ENCODE measurements at regions not wholly inside any gene's neighbourhood (a gene's known extent, or its start where the extent isn't known, plus 50 kb on each side); places are given as distances from the start of the nearest gene placed in this dataset.

- H2BK5ac ChIP-seq (ENCODE audit: low read length) = no peak overlapping the region
- H3K79me2 ChIP-seq (ENCODE audit: control insufficient read depth, insufficient read depth, low read length) = no peaks in the 10 kb centered on the region
- H3K18ac ChIP-seq (ENCODE audit: low read length) = no peak overlapping the region
- no peak overlapping the region for H3K4ac ChIP-seq (ENCODE audit: low read depth, low read length)
- DNase-seq = peak; percentile 94
- no peak overlapping the region for H3K9ac ChIP-seq (ENCODE audit: low read length)
- no peaks in the 10 kb centered on the region for H3K36me3 ChIP-seq (ENCODE audit: control insufficient read depth, insufficient read depth, low read length)
- H2BK15ac ChIP-seq (replicated peaks; ENCODE audit: low read depth) = no peak overlapping the region
- H3K79me1 ChIP-seq (ENCODE audit: low read length) = no peaks in the 10 kb centered on the region
- H3K4me2 ChIP-seq (ENCODE audit: low read length) = no peak overlapping the region
- H3K27me3 ChIP-seq (ENCODE audit: insufficient read depth, low read length, poor library complexity) = no peaks in the 10 kb centered on the region
- no peak overlapping the region for H4K8ac ChIP-seq (ENCODE audit: low read depth, low read length)
- H3K56ac ChIP-seq (ENCODE audit: low read length) = no peak overlapping the region
- no peak overlapping the region for H2AK5ac ChIP-seq (ENCODE audit: low read length)
- WGBS (ENCODE audit: extremely low coverage, insufficient coverage, low lambda C conversion rate) = no CpG with 5 or more reads among the region's 4 CpGs
- H3K23ac ChIP-seq (ENCODE audit: low read length) = no peak overlapping the region
- H3K4me1 ChIP-seq (ENCODE audit: control insufficient read depth, low read depth, low read length) = no peaks in the 10 kb centered on the region
- H2BK120ac ChIP-seq (ENCODE audit: low read depth, low read length) = no peak overlapping the region
- no peak overlapping the region for H3K27ac ChIP-seq (ENCODE audit: low read depth, low read length)
- H4K5ac ChIP-seq (ENCODE audit: low read length) = no peak overlapping the region
- H3K4me3 ChIP-seq (ENCODE audit: low read length) = no peak overlapping the region
These were observed 113.5 kb upstream of the RPL38 start for GRCh38 chr17:74089869-74090464.

GRCh38 chr17:74094651-74095050 lies 108.8 kb upstream of the RPL38 start:
- Histone ChIP-seq H2BK15ac (replicated peaks; ENCODE audit: low read depth) (no peak overlapping the region), H3K27ac (ENCODE audit: low read depth, low read length) (no peak overlapping the region), H3K36me3 (ENCODE audit: control insufficient read depth, insufficient read depth, low read length) (no peaks in the 10 kb centered on the region), H3K9ac (ENCODE audit: low read length) (no peak overlapping the region), H4K5ac (ENCODE audit: low read length) (no peak overlapping the region), H3K4me2 (ENCODE audit: low read length) (no peak overlapping the region), H3K4ac (ENCODE audit: low read depth, low read length) (no peak overlapping the region), H3K23ac (ENCODE audit: low read length) (no peak overlapping the region), H3K4me1 (ENCODE audit: control insufficient read depth, low read depth, low read length) (no peaks in the 10 kb centered on the region), H2BK5ac (ENCODE audit: low read length) (no peak overlapping the region), H3K4me3 (ENCODE audit: low read length) (no peak overlapping the region), H3K56ac (ENCODE audit: low read length) (no peak overlapping the region), H2AK5ac (ENCODE audit: low read length) (no peak overlapping the region), H2BK120ac (ENCODE audit: low read depth, low read length) (no peak overlapping the region), H4K8ac (ENCODE audit: low read depth, low read length) (no peak overlapping the region), H3K27me3 (ENCODE audit: insufficient read depth, low read length, poor library complexity) (no peaks in the 10 kb centered on the region), H3K79me1 (ENCODE audit: low read length) (no peaks in the 10 kb centered on the region), H3K79me2 (ENCODE audit: control insufficient read depth, insufficient read depth, low read length) (no peaks in the 10 kb centered on the region), H3K18ac (ENCODE audit: low read length) (no peak overlapping the region)
- DNase-seq = no peak

- no peak overlapping the region for H3K4me3 ChIP-seq (ENCODE audit: low read length)
- H2BK120ac ChIP-seq (ENCODE audit: low read depth, low read length) = no peak overlapping the region
- no peak overlapping the region for H3K4me2 ChIP-seq (ENCODE audit: low read length)
- no peaks in the 10 kb centered on the region for H3K27me3 ChIP-seq (ENCODE audit: insufficient read depth, low read length, poor library complexity)
- H3K27ac ChIP-seq (ENCODE audit: low read depth, low read length) = no peak overlapping the region
- no peaks in the 10 kb centered on the region for H3K79me1 ChIP-seq (ENCODE audit: low read length)
- no peak overlapping the region for H2BK15ac ChIP-seq (replicated peaks; ENCODE audit: low read depth)
- no peaks in the 10 kb centered on the region for H3K36me3 ChIP-seq (ENCODE audit: control insufficient read depth, insufficient read depth, low read length)
- no peak overlapping the region for H4K5ac ChIP-seq (ENCODE audit: low read length)
- no peak overlapping the region for H4K8ac ChIP-seq (ENCODE audit: low read depth, low read length)
- no peaks in the 10 kb centered on the region for H3K79me2 ChIP-seq (ENCODE audit: control insufficient read depth, insufficient read depth, low read length)
- no peak for DNase-seq
- H2AK5ac ChIP-seq (ENCODE audit: low read length) = no peak overlapping the region
- H2BK5ac ChIP-seq (ENCODE audit: low read length) = no peak overlapping the region
- H3K56ac ChIP-seq (ENCODE audit: low read length) = no peak overlapping the region
- H3K4ac ChIP-seq (ENCODE audit: low read depth, low read length) = no peak overlapping the region
- H3K4me1 ChIP-seq (ENCODE audit: control insufficient read depth, low read depth, low read length) = no peaks in the 10 kb centered on the region
- WGBS (ENCODE audit: extremely low coverage, insufficient coverage, low lambda C conversion rate) = no CpG with 5 or more reads among the region's 5 CpGs
- H3K23ac ChIP-seq (ENCODE audit: low read length) = no peak overlapping the region
- H3K9ac ChIP-seq (ENCODE audit: low read length) = no peak overlapping the region
- no peak overlapping the region for H3K18ac ChIP-seq (ENCODE audit: low read length)
These were observed 107.0 kb upstream of the RPL38 start for GRCh38 chr17:74096456-74096855.

GRCh38 chr17:74097450-74098135 lies 105.9 kb upstream of the RPL38 start:
- Histone ChIP-seq H3K18ac (ENCODE audit: low read length) (no peak overlapping the region), H3K79me2 (ENCODE audit: control insufficient read depth, insufficient read depth, low read length) (no peaks in the 10 kb centered on the region), H3K4me2 (ENCODE audit: low read length) (no peak overlapping the region), H3K4me1 (ENCODE audit: control insufficient read depth, low read depth, low read length) (no peaks in the 10 kb centered on the region), H4K5ac (ENCODE audit: low read length) (no peak overlapping the region), H3K23ac (ENCODE audit: low read length) (no peak overlapping the region), H2AK5ac (ENCODE audit: low read length) (no peak overlapping the region), H3K56ac (ENCODE audit: low read length) (no peak overlapping the region), H2BK5ac (ENCODE audit: low read length) (no peak overlapping the region), H3K36me3 (ENCODE audit: control insufficient read depth, insufficient read depth, low read length) (no peaks in the 10 kb centered on the region), H3K9ac (ENCODE audit: low read length) (no peak overlapping the region), H3K4ac (ENCODE audit: low read depth, low read length) (no peak overlapping the region), H3K79me1 (ENCODE audit: low read length) (no peaks in the 10 kb centered on the region), H3K4me3 (ENCODE audit: low read length) (no peak overlapping the region), H4K8ac (ENCODE audit: low read depth, low read length) (no peak overlapping the region), H3K27me3 (ENCODE audit: insufficient read depth, low read length, poor library complexity) (no peaks in the 10 kb centered on the region), H3K27ac (ENCODE audit: low read depth, low read length) (no peak overlapping the region), H2BK15ac (replicated peaks; ENCODE audit: low read depth) (no peak overlapping the region), H2BK120ac (ENCODE audit: low read depth, low read length) (no peak overlapping the region)
- no peak for DNase-seq
- no CpG with 5 or more reads among the region's 14 CpGs for WGBS (ENCODE audit: extremely low coverage, insufficient coverage, low lambda C conversion rate)

- WGBS (ENCODE audit: extremely low coverage, insufficient coverage, low lambda C conversion rate) = 100% methylated on average over 1 of the region's 15 CpGs
- H3K56ac ChIP-seq (ENCODE audit: low read length) = no peak overlapping the region
- no peak overlapping the region for H4K8ac ChIP-seq (ENCODE audit: low read depth, low read length)
- no peak overlapping the region for H3K4me3 ChIP-seq (ENCODE audit: low read length)
- H2BK15ac ChIP-seq (replicated peaks; ENCODE audit: low read depth) = no peak overlapping the region
- H3K4me1 ChIP-seq (ENCODE audit: control insufficient read depth, low read depth, low read length) = no peaks in the 10 kb centered on the region
- H3K27ac ChIP-seq (ENCODE audit: low read depth, low read length) = no peak overlapping the region
- no peaks in the 10 kb centered on the region for H3K79me2 ChIP-seq (ENCODE audit: control insufficient read depth, insufficient read depth, low read length)
- H3K79me1 ChIP-seq (ENCODE audit: low read length) = no peaks in the 10 kb centered on the region
- no peak overlapping the region for H3K4me2 ChIP-seq (ENCODE audit: low read length)
- no peak overlapping the region for H2BK120ac ChIP-seq (ENCODE audit: low read depth, low read length)
- no peaks in the 10 kb centered on the region for H3K27me3 ChIP-seq (ENCODE audit: insufficient read depth, low read length, poor library complexity)
- peak overlapping the region; percentile 32 for H2AK5ac ChIP-seq (ENCODE audit: low read length)
- H3K4ac ChIP-seq (ENCODE audit: low read depth, low read length) = no peak overlapping the region
- H3K9ac ChIP-seq (ENCODE audit: low read length) = no peak overlapping the region
- H2BK5ac ChIP-seq (ENCODE audit: low read length) = no peak overlapping the region
- no peak for DNase-seq
- no peak overlapping the region for H3K18ac ChIP-seq (ENCODE audit: low read length)
- H3K36me3 ChIP-seq (ENCODE audit: control insufficient read depth, insufficient read depth, low read length) = no peaks in the 10 kb centered on the region
- no peak overlapping the region for H4K5ac ChIP-seq (ENCODE audit: low read length)
- no peak overlapping the region for H3K23ac ChIP-seq (ENCODE audit: low read length)
These were observed 105.1 kb upstream of the RPL38 start for GRCh38 chr17:74098136-74099024.

All from mesendoderm (in vitro differentiated cells).